NCI-H2196 treated with DMSO at 0.1 percent for 48 hours (cell line): ENCODE measurements at regions not wholly inside any gene's neighbourhood (a gene's known extent, or its start where the extent isn't known, plus 50 kb on each side); places are given as distances from the start of the nearest gene placed in this dataset.
"Not testable (repeated sequence)": the region's sequence is repeated elsewhere in the genome, so short reads cannot be mapped to it uniquely, and the experiment has no call there.

Experiments
- DNase-seq: peaks from one replicate; lab custom pipeline; 2025; ENCODE audit not compliant: unreplicated experiment; lab: John Stamatoyannopoulos, UW

DNA sequence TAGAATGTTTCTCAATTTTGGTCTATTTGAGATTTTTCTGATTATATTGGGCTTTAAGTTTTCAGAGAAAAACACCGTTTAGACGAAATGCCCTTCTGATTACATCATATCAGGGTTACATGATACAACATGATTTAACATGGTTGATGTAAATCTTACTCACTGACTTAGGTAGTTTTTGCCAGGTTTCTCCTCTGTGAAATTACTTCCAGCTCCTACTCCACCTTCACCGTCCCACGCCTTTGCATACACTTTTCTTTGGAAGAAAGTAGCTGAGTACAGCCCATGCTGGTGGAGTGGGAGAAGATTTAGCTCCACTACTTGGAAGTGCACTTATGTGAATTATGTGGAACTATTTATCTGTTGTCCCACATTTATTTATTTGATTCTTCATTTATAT, 433.2 kb upstream of the KLHL1 start:
- no peak for DNase-seq

DNA sequence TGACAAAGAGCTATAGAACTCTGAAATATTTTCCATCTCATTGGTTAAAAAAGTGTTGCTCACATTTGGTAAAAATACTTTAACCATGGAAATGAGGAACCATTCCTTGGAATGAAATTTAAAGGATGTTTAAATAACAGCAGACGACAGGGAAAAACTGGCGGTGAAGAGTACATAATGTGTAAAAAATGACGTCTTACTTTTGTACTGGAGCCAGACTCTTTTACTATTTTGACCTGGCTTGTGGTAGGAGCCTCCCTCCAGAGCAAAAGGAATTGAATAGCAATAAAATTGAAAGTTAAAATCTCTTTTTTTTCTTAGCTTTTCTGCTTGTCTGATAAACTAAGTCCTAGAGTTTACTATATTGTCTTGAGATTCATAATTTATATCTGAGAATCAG, 426.2 kb upstream of the KLHL1 start:
- DNase-seq: no peak

DNA sequence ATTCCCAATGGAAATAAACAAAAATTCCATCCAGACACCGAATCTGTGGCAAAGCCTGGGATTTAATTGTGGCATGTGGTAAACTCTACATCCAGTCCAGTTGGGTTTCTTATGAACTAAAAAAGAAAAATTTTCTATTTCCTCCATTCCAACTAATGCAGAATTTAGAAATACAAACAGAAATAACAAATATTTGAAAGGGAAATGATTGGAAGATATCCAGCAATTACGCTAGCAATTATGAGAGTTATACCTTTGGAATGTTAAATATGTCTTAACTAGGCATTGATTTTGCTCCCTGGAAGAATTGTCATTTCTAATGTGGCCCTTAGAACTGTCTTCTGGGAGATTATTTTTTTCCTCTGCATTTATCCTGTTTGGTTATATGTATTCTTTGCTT, 421.4 kb upstream of the KLHL1 start:
- no peak for DNase-seq

DNA sequence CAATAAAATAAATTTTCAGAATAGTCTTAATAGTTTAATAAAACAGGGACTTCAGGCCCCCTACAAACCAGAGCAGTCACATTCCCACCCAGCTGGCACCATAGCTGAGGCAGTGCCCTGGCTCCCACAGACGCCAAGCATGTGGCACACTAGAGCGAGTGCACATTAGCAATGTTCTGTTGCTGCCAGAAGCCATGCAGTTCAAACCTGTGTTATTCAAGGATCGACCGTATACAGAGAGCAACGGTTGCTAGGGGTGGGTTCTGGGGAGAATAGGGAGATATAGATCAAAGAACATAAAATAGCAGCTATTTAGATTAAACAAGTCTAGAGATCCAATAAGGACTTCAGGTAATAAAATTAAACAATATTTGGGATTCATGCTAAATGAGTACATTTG, 419.3 kb upstream of the KLHL1 start:
- DNase-seq: no peak

- DNase-seq: no peak
These were observed 415.4 kb upstream of the KLHL1 start for GRCh38 chr13:70523622-70524021.

DNA sequence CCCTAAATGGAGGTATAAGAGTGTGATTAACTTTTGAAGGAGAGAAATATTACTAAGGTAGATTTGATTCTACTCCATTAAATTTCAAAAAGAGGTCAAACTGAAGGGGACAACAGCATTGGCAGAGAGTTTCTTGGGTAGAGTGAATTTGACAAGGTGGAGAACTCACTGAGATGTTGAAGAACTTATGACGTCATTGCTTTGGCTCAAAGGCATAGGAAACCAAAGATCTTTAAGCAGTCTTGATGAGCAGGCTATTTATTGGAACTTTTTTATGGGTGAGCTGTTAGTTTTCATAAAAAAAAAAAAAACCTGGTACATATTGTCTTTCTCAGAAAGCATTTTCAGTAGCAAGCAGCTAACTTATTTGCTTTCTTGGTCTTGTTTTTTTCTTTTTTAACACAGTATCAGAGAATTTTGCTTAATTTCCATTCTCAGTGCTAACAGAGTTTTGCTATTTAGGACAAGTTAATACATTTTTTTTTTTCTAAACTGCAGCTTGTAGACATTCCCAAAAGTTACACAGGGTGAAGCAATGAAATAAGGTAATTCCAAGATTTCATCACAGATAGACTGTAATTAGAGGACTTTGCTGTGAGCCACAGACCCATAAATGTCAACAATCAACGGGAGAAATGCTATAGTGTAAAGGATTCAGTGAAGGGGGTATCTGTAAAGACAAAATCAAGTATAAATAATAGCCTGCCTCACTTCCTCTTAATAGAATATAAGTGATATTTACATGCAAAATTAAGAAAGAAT, 412.2 kb upstream of the KLHL1 start:
- DNase-seq: no peak

GRCh38 chr13:70518081-70518480, 409.8 kb upstream of the KLHL1 start:
- DNase-seq: no peak

DNA sequence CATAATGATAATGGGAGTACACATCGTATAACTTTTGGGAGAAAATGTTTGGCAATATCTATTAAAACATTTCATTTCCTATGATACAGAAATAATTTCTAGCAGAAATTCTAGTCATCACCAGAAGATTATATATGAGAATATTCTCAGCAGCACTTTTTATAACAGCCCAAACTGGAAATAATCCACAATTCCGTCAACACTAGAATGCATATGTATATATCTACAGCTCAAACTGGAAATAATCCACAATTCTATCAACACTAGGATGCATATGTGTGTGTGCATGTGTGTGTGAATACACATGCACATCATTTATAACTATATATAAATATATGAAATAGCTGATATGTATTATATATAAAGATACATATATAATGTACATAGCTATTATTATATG, 408.0 kb upstream of the KLHL1 start:
- DNase-seq: no peak

DNA sequence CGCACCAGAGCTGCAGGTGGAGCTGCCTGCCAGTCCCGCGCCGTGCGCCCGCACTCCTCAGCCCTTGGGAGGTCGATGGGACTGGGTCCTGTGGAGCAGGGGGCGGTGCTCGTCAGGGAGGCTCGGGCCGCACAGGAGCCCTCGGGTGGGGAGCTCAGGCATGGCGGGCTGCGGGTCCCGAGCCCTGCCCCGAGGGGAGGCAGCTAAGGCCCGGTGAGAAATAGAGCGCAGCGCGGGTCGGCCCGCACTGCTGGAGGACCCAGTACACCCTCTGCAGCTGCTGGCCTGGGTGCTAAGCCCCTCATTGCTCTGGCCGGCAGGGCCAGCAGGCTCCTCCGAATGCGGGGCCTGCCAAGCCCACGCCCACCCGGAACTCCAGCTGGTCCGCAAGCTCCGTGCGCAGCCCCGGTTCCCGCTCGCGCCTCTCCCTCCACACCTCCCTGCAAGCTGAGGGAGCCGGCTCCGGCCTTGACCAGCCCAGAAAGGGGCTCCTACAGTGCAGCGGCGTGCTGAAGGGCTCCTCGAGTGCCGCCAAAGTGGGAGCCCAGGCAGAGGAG, 403.7 kb upstream of the KLHL1 start:
- DNase-seq: not testable (repeated sequence)

- DNase-seq: no peak
These were observed 397.6 kb upstream of the KLHL1 start for GRCh38 chr13:70505809-70506208.

DNA sequence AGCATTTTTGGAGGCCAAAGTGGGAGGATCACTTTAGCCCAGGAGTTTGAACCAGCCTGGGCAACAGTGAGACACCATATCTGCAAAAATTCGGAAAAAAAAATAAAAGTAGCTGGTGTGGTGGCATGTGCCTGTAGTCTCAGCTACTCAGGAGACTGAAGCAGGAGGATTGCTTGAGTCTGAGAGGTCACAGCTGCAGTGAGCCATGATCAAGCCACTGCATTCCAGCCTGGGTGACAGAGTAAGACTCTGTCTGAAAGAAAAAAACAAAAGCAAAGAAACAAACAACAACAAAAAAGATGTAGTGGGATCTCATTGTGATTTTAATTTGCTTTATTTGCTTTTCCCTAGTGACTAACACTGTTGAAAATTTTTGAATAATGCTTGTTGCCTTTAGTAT, 394.7 kb upstream of the KLHL1 start:
- DNase-seq: no peak

GRCh38 chr13:70490320-70490935, 382.2 kb upstream of the KLHL1 start:
- DNase-seq: no peak

GRCh38 chr13:70484931-70485330, 376.7 kb upstream of the KLHL1 start:
- DNase-seq: no peak

GRCh38 chr13:70483599-70484276, 375.5 kb upstream of the KLHL1 start:
- no peak for DNase-seq

GRCh38 chr13:70473907-70474306, 365.7 kb upstream of the KLHL1 start:
- DNase-seq: no peak

DNA sequence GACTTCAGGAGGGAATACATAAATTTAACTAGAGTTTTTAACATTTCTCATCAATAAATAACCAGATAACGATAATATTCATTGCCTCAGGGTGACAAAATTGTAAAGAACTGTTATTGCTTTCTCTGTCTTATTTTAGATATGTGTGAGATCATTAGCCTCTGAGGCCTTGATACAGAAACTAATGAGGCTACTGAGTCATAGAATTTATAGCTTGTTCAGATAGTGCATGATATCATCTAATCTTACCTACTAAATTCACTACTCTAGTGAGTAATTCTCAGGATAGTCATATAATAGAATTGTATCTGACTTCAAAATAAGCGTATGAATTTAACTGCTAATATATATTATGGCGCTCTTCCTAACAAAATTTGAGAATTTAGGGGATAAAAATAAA, 360.8 kb upstream of the KLHL1 start:
- DNase-seq: no peak

- DNase-seq: no peak
These were observed 349.2 kb upstream of the KLHL1 start for GRCh38 chr13:70457474-70457873.

DNA sequence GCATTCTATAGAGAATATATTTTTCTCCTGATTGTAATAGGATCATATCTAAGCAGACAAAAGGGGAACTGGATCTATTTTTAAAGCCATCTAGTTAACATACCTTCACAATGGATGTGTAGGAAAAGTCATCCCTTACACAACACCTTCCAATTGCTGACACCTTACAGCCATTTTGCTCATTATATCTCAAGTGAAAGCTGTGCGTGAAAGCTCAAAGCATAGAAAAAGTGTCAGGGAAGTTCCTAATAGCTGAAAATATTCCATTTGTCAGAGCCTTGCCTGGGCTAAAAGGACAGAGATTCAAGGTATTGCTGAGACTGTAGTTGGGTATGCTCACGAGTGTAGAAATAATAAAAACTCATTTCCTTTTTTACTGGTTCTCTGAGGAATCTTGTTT, 340.6 kb upstream of the KLHL1 start:
- DNase-seq: no peak

DNA sequence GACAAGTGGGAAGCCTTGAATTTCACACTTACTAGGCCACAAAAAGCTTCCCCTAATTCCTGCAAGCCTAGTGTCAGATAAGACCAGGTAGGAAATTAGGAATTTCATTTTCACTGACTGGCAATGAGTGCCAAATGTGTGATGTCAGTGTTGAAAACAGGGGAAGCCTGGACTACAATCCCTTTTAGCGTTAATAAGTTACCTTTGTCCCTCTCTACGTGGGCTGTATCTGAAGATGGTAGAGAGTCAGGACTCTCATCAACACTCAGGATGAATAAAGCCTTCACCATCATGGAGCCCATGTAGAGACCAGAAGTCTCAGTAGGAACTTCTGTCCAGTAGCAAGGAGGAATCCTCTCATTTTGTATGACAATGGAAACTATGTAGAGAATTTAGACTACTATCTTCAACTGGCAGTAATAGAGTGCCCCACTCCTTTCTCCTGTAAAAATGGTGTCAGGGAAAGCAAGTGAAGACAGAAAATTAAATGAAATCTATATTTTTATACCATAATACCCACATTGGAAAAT, 324.1 kb upstream of the KLHL1 start:
- DNase-seq: no peak

- no peak for DNase-seq
These were observed 322.0 kb upstream of the KLHL1 start for GRCh38 chr13:70430256-70430655.

DNA sequence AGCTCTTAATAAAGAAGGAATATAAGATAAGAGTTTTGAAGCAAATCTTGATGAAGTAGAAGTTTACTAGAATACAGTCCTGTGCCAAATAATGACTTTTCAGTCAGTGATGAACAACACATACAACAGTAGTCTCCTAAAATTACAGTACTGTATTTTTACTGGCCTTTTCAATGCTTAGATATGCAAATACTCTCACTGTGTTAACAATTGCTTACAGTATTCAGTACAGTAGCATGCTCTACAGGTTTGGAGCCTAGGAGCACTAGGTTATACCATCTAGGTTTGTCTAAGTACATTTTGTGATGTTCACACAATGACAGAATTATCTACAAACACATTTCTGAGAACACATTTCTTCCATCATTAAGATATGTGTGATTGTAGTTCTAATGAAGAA, 316.7 kb upstream of the KLHL1 start:
- no peak for DNase-seq

DNA sequence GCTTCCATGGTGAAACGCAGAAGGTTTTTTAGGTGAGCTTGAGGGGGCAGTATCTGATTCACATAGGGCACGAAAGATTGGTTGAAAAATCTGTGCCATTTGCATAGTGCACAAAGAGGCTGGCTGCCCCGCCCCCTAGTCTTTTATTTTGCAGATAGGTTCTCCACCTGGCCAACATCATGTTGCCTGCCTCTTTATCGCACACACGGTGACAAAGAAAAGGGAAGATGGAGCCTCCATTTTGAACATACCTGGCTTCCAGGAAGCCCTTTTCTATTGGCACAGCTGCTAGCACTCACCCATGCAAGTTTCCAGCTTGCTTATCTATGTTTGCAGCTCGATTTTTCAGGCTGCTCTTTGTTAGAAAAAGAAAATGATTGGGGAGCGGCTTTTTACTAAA, 316.2 kb upstream of the KLHL1 start:
- DNase-seq: no peak
